Stimulated activated naive CD8-positive, alpha-beta T cell treated with anti-CD3 and anti-CD28 coated beads, Interleukin-15, amount 100 ng/mL, for 72 hours (primary cell): ENCODE measurements at regions not wholly inside any gene's neighbourhood (a gene's known extent, or its start where the extent isn't known, plus 50 kb on each side); places are given as distances from the start of the nearest gene placed in this dataset.

Experiments
- ATAC-seq: fragments of 150-1000 bp; cut with Tn5 transposase; 2 replicates; pipeline ENCODE4 v1.10.0; 2021; ENCODE audit warnings: mild to moderate bottlenecking, moderate library complexity
- DNase-seq, 2 donors: peaks; one replicate each; pipeline ENCODE4 v3.0.0; 2021 to 2022
- H3K27ac Mint-ChIP-seq, 2 donors: one replicate each; pipeline ENCODE4 v1.8.0; 2022; ENCODE audit warnings: mild to moderate bottlenecking in 2 of 2, mixed read lengths in 2 of 2, moderate library complexity in 2 of 2
- H3K27me3 Mint-ChIP-seq: one replicate; pipeline ENCODE4 v1.8.0; 2022; ENCODE audit warnings: mixed read lengths
- H3K4me1 Mint-ChIP-seq: one replicate; pipeline ENCODE4 v1.8.0; 2022; ENCODE audit warnings: mild to moderate bottlenecking, mixed read lengths
- H3K4me3 Mint-ChIP-seq, 2 donors: one replicate each; pipeline ENCODE4 v1.8.0; 2022; ENCODE audit warnings: mild to moderate bottlenecking in 2 of 2, mixed read lengths in 2 of 2, moderate library complexity in 1 of 2
- H3K9me3 Mint-ChIP-seq, 2 donors: one replicate each; pipeline ENCODE4 v1.8.0; 2022; ENCODE audit warnings: mixed read lengths in 2 of 2

DNA sequence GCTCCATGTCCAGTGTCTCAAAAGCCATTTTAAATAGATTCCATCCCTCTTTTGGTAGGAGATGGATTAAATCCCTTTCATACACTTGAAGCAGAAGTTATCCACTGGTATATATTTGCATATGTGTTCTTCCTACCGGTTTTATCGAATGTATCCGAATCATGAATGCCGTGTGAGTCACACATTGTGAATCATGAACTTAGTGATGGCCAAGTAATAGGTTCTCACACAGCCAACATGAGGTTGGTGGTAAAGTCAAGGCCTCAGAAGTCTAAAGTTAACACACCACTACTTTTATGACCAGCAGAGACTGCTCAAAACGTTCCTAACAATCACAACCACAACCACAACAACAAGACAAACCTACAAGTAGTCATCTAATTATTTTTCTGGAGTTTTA lies 345.5 kb downstream of the THBS2 start:
- no peaks in the 10 kb centered on the region for H3K4me1 Mint-ChIP-seq
- H3K4me3 Mint-ChIP-seq = no peak overlapping the region
- H3K9me3 Mint-ChIP-seq = no peaks in the 10 kb centered on the region
- H3K27me3 Mint-ChIP-seq = no peaks in the 10 kb centered on the region
- DNase-seq (no peak), ATAC-seq (no peak)
- peak overlapping the region in 1 of 2 donors; percentile 13 for H3K27ac Mint-ChIP-seq

DNA sequence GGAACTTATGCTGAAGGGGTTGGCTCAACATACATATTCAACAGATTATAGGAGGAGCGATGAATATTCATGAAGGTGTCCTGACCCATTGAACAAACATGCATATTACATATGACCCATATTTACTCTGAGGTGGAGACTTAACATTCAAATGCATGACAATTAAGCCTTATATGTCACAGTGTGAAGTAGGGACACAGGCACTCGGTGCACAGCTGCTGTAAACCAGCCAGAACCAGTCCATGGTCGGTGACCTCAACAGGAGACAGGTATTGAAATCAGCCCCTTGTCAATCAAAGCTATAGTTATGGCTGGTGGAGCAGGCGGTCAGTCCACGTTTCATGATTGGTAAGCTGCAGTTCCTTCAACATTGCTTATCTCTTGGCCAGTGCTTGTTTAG lies 347.3 kb downstream of the THBS2 start:
- Mint-ChIP-seq H3K27me3 (no peaks in the 10 kb centered on the region), H3K4me3 (no peak overlapping the region), H3K9me3 (no peaks in the 10 kb centered on the region), H3K4me1 (no peaks in the 10 kb centered on the region), H3K27ac (no peak overlapping the region)
- no peak for DNase-seq
- ATAC-seq = no peak

DNA sequence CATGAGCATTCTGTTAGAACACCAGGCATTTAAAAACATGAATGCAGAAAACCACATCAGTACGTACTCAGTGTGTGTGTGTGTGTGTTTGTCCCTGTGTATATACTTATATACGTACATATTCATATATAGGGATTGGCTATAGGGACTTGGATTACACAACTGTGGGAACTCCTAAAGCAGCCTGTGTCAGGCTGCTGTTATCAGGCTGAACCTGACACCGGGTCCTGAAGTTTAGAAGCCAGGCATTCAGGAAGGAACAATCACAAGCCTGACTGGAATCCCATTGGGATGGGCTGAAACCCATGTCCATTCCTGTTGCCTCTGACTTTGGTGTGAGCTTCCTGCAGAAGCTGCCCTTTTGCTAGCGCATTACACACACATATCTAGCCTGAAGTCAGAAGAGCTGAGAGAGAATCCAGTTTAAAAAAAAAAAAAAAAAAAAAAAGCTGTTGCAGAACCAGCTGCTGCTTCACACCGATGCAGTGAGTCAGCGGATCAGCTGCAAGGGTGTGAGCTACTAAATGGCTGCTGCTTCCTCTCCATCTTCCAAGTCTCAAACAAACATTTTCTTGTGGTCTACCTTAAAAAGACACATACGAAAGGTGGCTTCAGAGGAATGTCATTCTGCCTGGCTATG lies 348.1 kb downstream of the THBS2 start:
- no peaks in the 10 kb centered on the region for H3K27me3 Mint-ChIP-seq
- no peaks in the 10 kb centered on the region for H3K9me3 Mint-ChIP-seq
- H3K4me1 Mint-ChIP-seq = no peaks in the 10 kb centered on the region
- H3K4me3 Mint-ChIP-seq = no peak overlapping the region
- no peak for DNase-seq
- H3K27ac Mint-ChIP-seq = no peak overlapping the region
- ATAC-seq = no peak

DNA sequence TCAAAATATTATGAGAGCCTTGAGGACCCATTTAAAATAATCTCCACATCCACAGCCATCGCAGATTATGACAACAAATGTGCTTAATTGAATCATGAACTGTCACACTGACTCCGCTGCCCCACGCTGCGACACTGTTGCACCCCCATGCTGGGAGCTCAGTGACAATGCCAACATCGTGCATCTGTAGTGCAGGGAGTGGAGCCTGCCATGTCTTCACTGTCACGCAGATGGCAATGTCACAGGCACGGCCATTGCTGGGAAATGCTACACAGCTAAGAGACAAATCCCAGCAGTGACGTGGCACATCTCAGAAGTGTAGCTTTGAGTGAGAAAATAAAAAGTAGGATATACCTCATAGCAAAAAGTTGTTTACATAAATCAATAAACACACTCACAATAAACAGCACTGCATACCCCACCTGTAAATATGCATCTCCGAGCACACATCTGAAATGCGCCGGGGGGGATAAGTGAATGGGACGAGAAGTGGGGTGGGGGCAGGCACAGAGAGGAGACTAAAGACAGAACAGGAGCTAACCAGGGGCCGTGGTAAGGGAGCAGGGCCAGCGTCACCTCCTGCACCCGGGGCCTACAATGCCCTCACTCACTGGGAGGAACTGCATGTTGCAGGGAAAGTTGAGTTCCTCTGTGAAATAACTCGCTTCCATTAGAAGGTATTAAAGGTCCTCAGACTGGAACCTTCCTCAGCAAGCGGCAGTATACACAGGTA lies 349.9 kb downstream of the THBS2 start:
- H3K4me3 Mint-ChIP-seq = no peak overlapping the region
- H3K4me1 Mint-ChIP-seq = no peaks in the 10 kb centered on the region
- DNase-seq (no peak), ATAC-seq (no peak)
- H3K9me3 Mint-ChIP-seq = no peaks in the 10 kb centered on the region
- no peaks in the 10 kb centered on the region for H3K27me3 Mint-ChIP-seq
- H3K27ac Mint-ChIP-seq = no peak overlapping the region

DNA sequence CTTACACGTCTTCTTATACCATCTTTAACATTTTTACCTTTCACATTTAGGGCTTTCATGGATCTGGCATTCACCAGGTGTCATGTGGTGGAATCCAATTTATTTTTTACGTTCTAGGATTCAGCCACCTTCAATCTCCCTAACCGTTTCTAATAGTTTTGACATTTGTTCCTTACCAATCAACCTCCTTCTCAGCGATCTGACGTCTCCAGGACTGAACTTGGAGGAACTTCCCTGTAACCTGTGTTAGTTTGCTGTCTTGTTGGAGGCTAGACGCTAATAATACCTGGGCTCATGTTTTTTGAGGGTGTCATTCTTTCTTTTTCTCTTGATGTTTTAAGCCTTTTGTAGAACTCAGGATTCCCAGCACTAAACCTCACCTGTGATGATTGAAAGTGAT lies 351.6 kb downstream of the THBS2 start:
- H3K4me3 Mint-ChIP-seq = no peak overlapping the region
- no peak for DNase-seq
- H3K9me3 Mint-ChIP-seq = no peaks in the 10 kb centered on the region
- no peaks in the 10 kb centered on the region for H3K4me1 Mint-ChIP-seq
- no peak overlapping the region for H3K27ac Mint-ChIP-seq
- ATAC-seq = no peak
- H3K27me3 Mint-ChIP-seq = no peaks in the 10 kb centered on the region

DNA sequence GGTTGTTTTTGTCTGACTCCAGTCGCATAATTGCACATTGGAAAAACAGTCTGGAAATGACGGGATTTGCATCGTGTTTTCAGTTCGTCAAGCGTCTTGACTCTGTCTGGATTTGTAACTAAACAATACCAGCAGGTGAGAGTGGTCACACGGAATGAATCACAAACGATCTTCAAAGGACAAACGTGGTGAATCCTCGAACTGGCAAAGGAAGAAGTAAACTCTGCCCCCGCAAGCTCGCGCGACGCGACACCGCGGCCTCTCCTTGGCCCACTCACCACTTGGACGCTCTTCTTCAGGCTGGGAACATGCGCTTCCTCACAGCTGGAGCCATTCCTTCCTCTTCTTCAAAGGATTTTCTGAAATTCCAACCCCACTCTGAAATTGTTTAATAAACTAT lies 352.6 kb downstream of the THBS2 start:
- no peak for ATAC-seq
- H3K27ac Mint-ChIP-seq = no peak overlapping the region
- H3K4me1 Mint-ChIP-seq = no peaks in the 10 kb centered on the region
- no peak overlapping the region for H3K4me3 Mint-ChIP-seq
- H3K9me3 Mint-ChIP-seq = no peaks in the 10 kb centered on the region
- no peak for DNase-seq
- H3K27me3 Mint-ChIP-seq = no peaks in the 10 kb centered on the region

DNA sequence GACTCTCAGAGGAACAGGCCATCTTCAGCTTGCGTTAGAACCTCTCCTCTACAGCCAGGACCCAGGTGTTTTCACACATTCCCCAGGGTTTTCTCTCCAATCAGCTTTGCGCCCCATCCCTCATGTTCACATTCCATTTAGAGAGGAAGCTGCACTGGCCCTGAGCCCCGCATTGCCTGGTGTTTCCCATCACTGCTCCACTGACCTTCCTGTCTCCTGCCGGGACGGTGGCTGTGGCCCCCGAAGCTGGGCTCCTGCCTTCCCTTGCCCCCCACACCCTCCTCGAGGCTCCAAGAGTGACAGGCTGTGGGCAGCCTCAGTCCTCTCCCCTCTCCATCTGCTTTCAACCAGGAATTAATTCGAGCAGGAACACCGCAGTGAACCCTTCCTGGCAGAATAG lies 357.3 kb downstream of the THBS2 start:
- H3K4me1 Mint-ChIP-seq = peaks cover 9% of the 10 kb centered on the region

DNA sequence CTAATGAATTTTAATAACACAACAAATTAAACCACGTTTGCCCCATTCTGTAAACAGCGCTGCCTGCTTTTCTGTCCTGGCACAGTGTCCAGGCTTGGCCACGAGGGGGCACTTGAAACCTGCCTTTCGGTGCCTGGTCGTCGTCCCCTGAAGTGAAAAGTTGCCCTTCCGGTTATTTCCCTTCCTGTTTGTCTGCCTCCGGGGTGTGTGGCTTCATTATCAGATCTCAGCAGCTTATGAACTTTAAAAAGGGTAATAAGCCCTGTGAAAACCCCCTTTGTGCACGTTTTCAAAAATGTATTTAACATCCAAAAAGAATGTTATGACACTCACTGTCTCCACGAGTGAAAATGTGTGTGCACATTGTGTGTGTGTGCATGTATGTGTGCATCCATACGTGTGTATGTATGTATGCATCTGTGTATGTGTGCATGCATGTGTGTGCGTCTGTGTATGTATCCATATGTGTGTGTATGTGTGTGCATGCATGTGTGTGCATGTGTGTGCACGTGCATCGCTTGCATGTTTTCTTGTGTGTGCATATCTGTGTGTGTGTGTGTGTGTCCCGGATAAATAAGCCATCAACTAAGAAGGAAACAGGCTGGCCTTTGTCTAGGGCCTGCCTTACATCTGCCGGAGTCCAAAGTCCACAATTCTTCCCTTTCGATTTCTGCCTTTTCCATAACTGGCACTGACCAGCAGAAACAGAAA lies 358.4 kb downstream of the THBS2 start:
- Mint-ChIP-seq H3K27me3 (no peaks in the 10 kb centered on the region), H3K4me3 (peak overlapping the region; percentile 58 to 65), H3K4me1 (peaks cover 9% of the 10 kb centered on the region), H3K27ac (peak overlapping the region in 1 of 2 donors; percentile 84), H3K9me3 (no peaks in the 10 kb centered on the region)
- DNase-seq (peak; percentile 70 to 79), ATAC-seq (peak; percentile 89)

More for the DNA sequence above, 357.3 kb downstream of the THBS2 start:
- ATAC-seq (no peak), DNase-seq (no peak)
- H3K9me3 Mint-ChIP-seq = no peaks in the 10 kb centered on the region
- H3K27ac Mint-ChIP-seq = peak overlapping the region; percentile 27 to 69
- H3K4me3 Mint-ChIP-seq = no peak overlapping the region
- H3K27me3 Mint-ChIP-seq = no peaks in the 10 kb centered on the region

DNA sequence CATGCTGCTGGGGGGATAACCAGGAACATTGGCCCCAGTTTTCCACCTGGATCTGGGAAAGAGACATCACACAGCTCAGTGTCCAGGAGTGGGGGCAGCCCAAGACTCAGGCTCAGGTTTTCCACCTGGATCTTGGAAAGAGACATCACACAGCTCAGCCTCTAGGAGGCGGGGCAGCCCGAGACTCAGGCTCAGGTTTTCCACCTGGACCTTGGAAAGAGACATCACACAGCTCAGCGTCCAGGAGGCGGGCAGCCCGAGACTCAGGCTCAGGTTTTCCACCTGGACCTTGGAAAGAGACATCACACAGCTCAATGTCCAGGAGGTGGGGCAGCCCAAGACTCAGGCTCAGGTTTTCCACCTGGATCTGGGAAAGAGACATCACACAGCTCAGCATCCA lies 361.6 kb downstream of the THBS2 start:
- H3K4me1 Mint-ChIP-seq = peaks cover 9% of the 10 kb centered on the region
- DNase-seq = no peak
- H3K27me3 Mint-ChIP-seq = no peaks in the 10 kb centered on the region
- no peak overlapping the region for H3K27ac Mint-ChIP-seq
- no peak for ATAC-seq
- H3K4me3 Mint-ChIP-seq = no peak overlapping the region
- H3K9me3 Mint-ChIP-seq = no peaks in the 10 kb centered on the region

DNA sequence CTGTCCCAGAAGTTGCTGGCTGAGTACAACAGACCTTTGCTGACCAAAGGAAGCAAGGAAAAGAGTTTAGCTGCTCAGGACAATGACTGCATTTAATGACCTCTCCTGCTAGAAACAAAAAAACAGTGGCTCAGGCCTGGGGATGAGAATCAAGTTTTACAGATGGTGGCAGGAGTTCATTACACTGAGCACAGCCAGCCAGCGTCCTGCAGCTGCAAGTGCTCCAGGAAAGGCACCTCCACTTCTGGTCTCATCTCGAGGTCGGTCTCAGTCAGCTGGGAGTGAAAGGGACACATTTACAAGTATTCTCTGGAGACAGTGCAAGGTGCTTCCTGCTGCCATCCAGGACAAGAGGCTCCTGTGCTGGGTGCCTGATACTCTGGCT lies 362.7 kb downstream of the THBS2 start:
- H3K4me1 Mint-ChIP-seq = peaks cover 9% of the 10 kb centered on the region
- H3K27ac Mint-ChIP-seq = peak overlapping the region in 1 of 2 donors; percentile 71
- no peak overlapping the region for H3K4me3 Mint-ChIP-seq
- DNase-seq (no peak), ATAC-seq (no peak)
- no peaks in the 10 kb centered on the region for H3K9me3 Mint-ChIP-seq
- no peaks in the 10 kb centered on the region for H3K27me3 Mint-ChIP-seq

DNA sequence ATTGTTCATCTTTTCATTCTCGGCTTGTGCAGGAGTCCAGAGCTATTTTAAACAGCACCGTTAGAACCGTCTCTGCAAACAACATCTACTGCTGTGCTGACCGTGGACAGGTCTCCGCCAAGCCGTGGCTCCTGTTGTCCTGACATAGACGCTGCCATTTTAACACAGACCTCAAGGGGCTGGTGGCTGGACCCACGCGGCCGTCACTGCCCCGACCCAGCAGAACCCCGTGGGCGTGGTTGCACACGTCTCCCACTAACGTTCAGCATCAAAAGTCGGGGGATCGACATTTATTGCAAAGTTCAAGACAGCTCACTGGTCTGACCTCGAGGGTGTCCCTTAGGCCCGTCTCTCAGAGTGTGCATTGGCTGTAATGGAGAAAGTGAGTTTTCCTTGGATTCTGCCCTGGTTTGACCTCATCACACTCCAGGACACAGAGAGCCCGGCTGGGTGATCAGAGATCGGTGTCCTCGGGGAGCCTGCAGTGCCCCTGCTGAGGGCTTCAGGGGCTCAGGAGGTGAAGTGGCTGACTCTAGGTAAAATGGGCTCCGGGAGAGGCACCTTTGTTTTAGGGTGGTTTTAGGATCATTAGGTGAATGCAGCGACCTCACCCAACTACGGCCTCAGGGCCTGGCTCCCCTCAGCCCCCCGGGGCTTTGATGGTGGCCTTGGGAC lies 363.2 kb downstream of the THBS2 start:
- Mint-ChIP-seq H3K27me3 (no peaks in the 10 kb centered on the region), H3K27ac (no peak overlapping the region), H3K9me3 (no peaks in the 10 kb centered on the region), H3K4me1 (peaks cover 6% of the 10 kb centered on the region), H3K4me3 (no peak overlapping the region)
- ATAC-seq = no peak
- DNase-seq = no peak

DNA sequence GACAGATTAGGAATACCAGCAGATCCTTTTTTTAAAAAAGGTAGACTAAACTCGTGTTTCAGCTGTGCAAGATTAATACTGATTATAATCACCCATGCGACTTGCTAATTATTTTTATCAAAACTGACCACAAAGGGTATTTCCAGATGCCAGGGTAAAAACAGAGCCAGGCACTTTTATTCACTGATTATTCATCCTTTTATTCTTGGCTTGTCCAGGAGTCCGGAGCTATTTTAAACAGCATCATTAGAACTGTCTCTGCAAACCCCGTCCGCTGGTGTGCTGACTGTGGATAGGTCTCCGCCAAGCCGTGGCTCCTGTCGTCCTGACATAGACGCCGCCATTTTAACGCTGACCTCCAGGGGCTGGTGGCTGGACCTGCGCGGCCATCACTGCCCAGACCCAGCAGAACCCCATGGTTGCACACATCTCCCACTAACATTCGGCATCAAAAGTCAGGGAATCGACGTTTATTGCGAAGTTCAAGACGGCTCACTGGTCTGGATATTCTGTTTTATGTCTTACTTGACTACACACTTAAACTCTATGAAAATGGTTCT lies 364.8 kb downstream of the THBS2 start:
- H3K4me3 Mint-ChIP-seq = no peak overlapping the region
- H3K9me3 Mint-ChIP-seq = no peaks in the 10 kb centered on the region
- H3K27me3 Mint-ChIP-seq = no peaks in the 10 kb centered on the region
- H3K4me1 Mint-ChIP-seq = peaks cover 7% of the 10 kb centered on the region
- no peak for ATAC-seq
- no peak for DNase-seq
- no peak overlapping the region for H3K27ac Mint-ChIP-seq

DNA sequence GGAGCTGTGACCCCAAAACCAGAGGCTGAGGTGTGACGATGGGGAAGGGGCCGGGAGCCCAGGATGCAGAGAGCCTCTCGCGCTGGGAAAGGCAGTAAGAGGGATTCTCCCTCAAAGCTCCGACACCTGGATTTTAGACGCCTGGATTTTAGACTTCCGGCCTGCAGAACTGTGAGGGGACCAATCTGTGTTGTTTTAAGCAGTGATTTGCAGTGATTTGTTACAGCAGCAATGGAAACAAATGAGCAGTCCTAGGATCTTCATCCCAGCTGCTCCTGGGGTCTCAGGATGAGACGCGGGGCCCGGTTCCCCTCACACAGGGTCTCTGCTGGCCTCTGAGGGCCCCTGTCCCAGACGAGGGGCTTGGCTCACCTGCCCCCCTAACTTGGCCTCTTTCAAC lies 365.5 kb downstream of the THBS2 start:
- peaks cover 7% of the 10 kb centered on the region for H3K4me1 Mint-ChIP-seq
- DNase-seq (no peak), ATAC-seq (no peak)
- no peaks in the 10 kb centered on the region for H3K9me3 Mint-ChIP-seq
- no peak overlapping the region for H3K4me3 Mint-ChIP-seq
- H3K27ac Mint-ChIP-seq = no peak overlapping the region
- no peaks in the 10 kb centered on the region for H3K27me3 Mint-ChIP-seq

DNA sequence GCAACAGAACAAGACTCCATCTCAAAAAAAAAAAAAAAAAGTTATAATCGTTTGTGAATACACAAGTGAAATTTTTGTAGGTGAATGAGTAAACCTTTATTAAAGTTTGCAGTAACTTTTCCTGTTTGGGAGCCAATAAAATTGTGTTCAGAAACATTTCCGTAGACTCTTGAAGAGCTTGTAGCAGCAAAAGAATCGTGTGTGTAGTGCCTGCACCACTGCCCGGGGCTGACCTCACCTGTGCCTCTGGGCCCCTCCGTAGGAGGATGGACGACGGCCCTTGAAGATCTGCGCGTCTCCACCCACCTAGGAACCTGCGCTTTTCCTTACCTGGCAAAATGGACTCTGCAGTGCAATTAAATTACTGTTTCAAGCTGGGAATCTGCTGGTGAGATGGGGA lies 366.0 kb downstream of the THBS2 start:
- no peaks in the 10 kb centered on the region for H3K27me3 Mint-ChIP-seq
- H3K9me3 Mint-ChIP-seq = no peaks in the 10 kb centered on the region
- H3K27ac Mint-ChIP-seq = no peak overlapping the region
- DNase-seq (no peak), ATAC-seq (no peak)
- H3K4me1 Mint-ChIP-seq = peaks cover 7% of the 10 kb centered on the region
- no peak overlapping the region for H3K4me3 Mint-ChIP-seq

DNA sequence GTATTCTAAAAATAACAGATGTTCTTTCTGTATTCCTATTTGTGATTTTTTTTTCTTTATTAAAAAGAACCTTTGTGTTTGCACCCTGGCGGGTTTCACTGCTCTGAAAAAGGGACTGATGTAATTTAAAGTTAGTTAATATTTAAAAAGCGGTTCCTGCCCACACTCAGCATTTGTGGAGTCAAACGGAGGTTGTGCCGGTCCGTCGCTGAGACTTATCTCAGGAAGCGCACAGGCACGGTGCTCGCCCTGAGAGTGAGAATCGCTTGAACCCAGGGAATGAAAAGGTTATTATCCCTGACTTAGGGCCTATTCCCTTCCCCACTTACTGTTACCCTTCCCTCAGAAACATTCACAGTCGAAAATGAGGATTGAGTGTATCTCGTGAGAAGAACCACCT lies 366.7 kb downstream of the THBS2 start:
- ATAC-seq (no peak), DNase-seq (no peak)
- no peak overlapping the region for H3K4me3 Mint-ChIP-seq
- no peak overlapping the region for H3K27ac Mint-ChIP-seq
- no peaks in the 10 kb centered on the region for H3K27me3 Mint-ChIP-seq
- no peaks in the 10 kb centered on the region for H3K9me3 Mint-ChIP-seq
- H3K4me1 Mint-ChIP-seq = peaks cover 7% of the 10 kb centered on the region
